HL-60 (cell line): ENCODE measurements at regions not wholly inside any gene's neighbourhood (a gene's known extent, or its start where the extent isn't known, plus 50 kb on each side); places are given as distances from the start of the nearest gene placed in this dataset.
"Not testable (repeated sequence)": the region's sequence is repeated elsewhere in the genome, so short reads cannot be mapped to it uniquely, and the experiment has no call there.

Experiments used
- DNase-seq, 2 experiments: peaks; one replicate each; pipeline ENCODE4 v3.0.0-alpha.2; 2010 to 2020; ENCODE audit warnings: low read depth in 1 of 2, low spot score in 1 of 2
- H3K27ac ChIP-seq: fragments of 250-450 bp; sonication (Bioruptor Pico); replicated peaks from 2 replicates; pipeline ENCODE4 v1.5.1; 2020; ENCODE audit warnings: mild to moderate bottlenecking, moderate library complexity
- H3K27me3 ChIP-seq: fragments of 250-450 bp; sonication (Bioruptor Pico); 2 replicates; pipeline ENCODE4 v1.5.1; 2021; ENCODE audit warnings: mild to moderate bottlenecking, moderate library complexity; ENCODE audit not compliant: insufficient read depth, poor library complexity, severe bottlenecking
- H3K4me3 ChIP-seq: replicated peaks from 2 replicates; pipeline ENCODE4 v1.5.1; 2011; ENCODE audit warnings: mild to moderate bottlenecking, control low read depth, low read length; ENCODE audit not compliant: insufficient read depth
- CTCF ChIP-seq: IDR thresholded peaks from one replicate; pipeline ENCODE4 v1.5.1; 2011; ENCODE audit warnings: low read length, control low read depth, inconsistent platforms; ENCODE audit not compliant: insufficient read depth
- GABPA ChIP-seq: IDR thresholded peaks from 2 replicates; pipeline ENCODE4 v1.6.1; 2012; ENCODE audit warnings: low read depth
- POLR2AphosphoS5 ChIP-seq: IDR thresholded peaks from 2 replicates; pipeline ENCODE4 v1.6.1; 2012; ENCODE audit warnings: low read depth
- REST ChIP-seq: IDR thresholded peaks from 2 replicates; pipeline ENCODE4 v1.6.1; 2012; ENCODE audit warnings: low read depth; ENCODE audit not compliant: insufficient replicate concordance
- SPI1 ChIP-seq: IDR thresholded peaks from 2 replicates; pipeline ENCODE4 v1.6.1; 2012; ENCODE audit warnings: low read depth, mild to moderate bottlenecking, borderline replicate concordance

- TF ChIP-seq POLR2AphosphoS5 (no peak), CTCF (no peak), REST (no peak), SPI1 (no peak), GABPA (no peak)
- no peak overlapping the region for H3K27ac ChIP-seq
- no peak overlapping the region for H3K4me3 ChIP-seq
- no peaks in the 10 kb centered on the region for H3K27me3 ChIP-seq
- DNase-seq = no peak
Observed at GRCh38 chr10:53361936-53362335, 589.4 kb upstream of the MBL2 start.

GRCh38 chr10:53361281-53361680, 588.7 kb upstream of the MBL2 start:
- no peak overlapping the region for H3K4me3 ChIP-seq
- no peaks in the 10 kb centered on the region for H3K27me3 ChIP-seq
- no peak overlapping the region for H3K27ac ChIP-seq
- DNase-seq = no peak
- TF ChIP-seq SPI1 (no peak), CTCF (no peak), POLR2AphosphoS5 (no peak), GABPA (no peak), REST (no peak)

GRCh38 chr10:53358978-53359377, 586.4 kb upstream of the MBL2 start:
- not testable (repeated sequence) for H3K4me3 ChIP-seq, DNase-seq, H3K27ac ChIP-seq, H3K27me3 ChIP-seq

GRCh38 chr10:53358536-53358935, 586.0 kb upstream of the MBL2 start:
- H3K27me3 ChIP-seq = no peaks in the 10 kb centered on the region
- no peak for DNase-seq
- no peak overlapping the region for H3K4me3 ChIP-seq
- TF ChIP-seq POLR2AphosphoS5 (no peak), REST (no peak), GABPA (no peak), SPI1 (no peak), CTCF (no peak)
- no peak overlapping the region for H3K27ac ChIP-seq
